Lower leg skin (tissue), 3 donors: ENCODE measurements at regions not wholly inside any gene's neighbourhood (a gene's known extent, or its start where the extent isn't known, plus 50 kb on each side); places are given as distances from the start of the nearest gene placed in this dataset.

Experiments
- CTCF ChIP-seq, 3 donors: fragments of 450-650 bp; IDR thresholded peaks; one replicate each; pipeline ENCODE4 v1.5.1; 2016; ENCODE audit warnings: antibody characterized with exemption in 3 of 3, mild to moderate bottlenecking in 3 of 3, moderate library complexity in 2 of 3
- POLR2A ChIP-seq, 2 donors: fragments of 450-650 bp; IDR thresholded peaks; one replicate each; pipeline ENCODE4 v1.6.1; 2016 to 2017; ENCODE audit warnings: antibody characterized with exemption in 2 of 2, mild to moderate bottlenecking in 1 of 2, moderate library complexity in 1 of 2

GRCh38 chr3:112736805-112737566 lies 96.0 kb upstream of the CCDC80 start:
- TF ChIP-seq CTCF (IDR thresholded peaks at IDR 0.05) = no peak
- no peak for TF ChIP-seq POLR2A (IDR thresholded peaks at IDR 0.05)
